Osteoblast (primary cell): ENCODE measurements at regions not wholly inside any gene's neighbourhood (a gene's known extent, or its start where the extent isn't known, plus 50 kb on each side); places are given as distances from the start of the nearest gene placed in this dataset.

Source experiments
- DNase-seq: peaks from one replicate; pipeline ENCODE4 v3.0.0; 2011; ENCODE audit warnings: low spot score, mixed read lengths; ENCODE audit not compliant: insufficient read length; ENCODE audit errors: missing footprints
- H2AFZ ChIP-seq: 2 replicates; pipeline ENCODE4 v1.6.0; 2011; ENCODE audit warnings: mild to moderate bottlenecking, low read length
- H3K27ac ChIP-seq: 2 replicates; pipeline ENCODE4 v1.5.1; 2011; ENCODE audit warnings: mild to moderate bottlenecking, low read depth, low read length, moderate library complexity
- H3K27me3 ChIP-seq: 2 replicates; pipeline ENCODE4 v1.6.0; 2012; ENCODE audit warnings: mild to moderate bottlenecking, control low read depth, inconsistent platforms, low read length, moderate library complexity; ENCODE audit not compliant: insufficient read depth
- H3K36me3 ChIP-seq: 2 replicates; pipeline ENCODE4 v1.5.1; 2011; ENCODE audit warnings: mild to moderate bottlenecking, low read length, control low read depth, moderate library complexity; ENCODE audit not compliant: insufficient read depth
- H3K4me1 ChIP-seq: 2 replicates; pipeline ENCODE4 v1.5.1; 2011; ENCODE audit warnings: mild to moderate bottlenecking, low read length, control low read depth, moderate library complexity; ENCODE audit not compliant: insufficient read depth
- H3K4me2 ChIP-seq: 2 replicates; pipeline ENCODE4 v1.6.0; 2011; ENCODE audit warnings: mild to moderate bottlenecking, low read length; ENCODE audit not compliant: insufficient read depth
- H3K4me3 ChIP-seq: fragments of 200-600 bp; sonication (generic); 3 replicates; pipeline ENCODE4 v1.5.1; 2012; ENCODE audit warnings: mild to moderate bottlenecking, low read length, inconsistent platforms; ENCODE audit not compliant: insufficient read depth
- H3K79me2 ChIP-seq: 2 replicates; pipeline ENCODE4 v1.6.0; 2012; ENCODE audit warnings: mild to moderate bottlenecking, low read length, control low read depth, inconsistent platforms; ENCODE audit not compliant: insufficient read depth
- H3K9me3 ChIP-seq: 2 replicates; pipeline ENCODE4 v1.5.1; 2011; ENCODE audit warnings: low read depth, low read length, control low read depth
- H4K20me1 ChIP-seq: 2 replicates; pipeline ENCODE4 v1.6.0; 2012; ENCODE audit warnings: mild to moderate bottlenecking, low read length, control low read depth; ENCODE audit not compliant: insufficient read depth
- CTCF ChIP-seq: IDR thresholded peaks from 2 replicates; pipeline ENCODE4 v1.5.1; 2011; ENCODE audit warnings: mild to moderate bottlenecking, low read depth, low read length, moderate library complexity; ENCODE audit errors: extremely low read depth

GRCh38 chrX:27086237-27086636, 376.9 kb downstream of the PPP4R3C start:
- Histone ChIP-seq H3K4me3 (no peak overlapping the region), H2AFZ (no peak overlapping the region), H3K27ac (no peak overlapping the region), H3K79me2 (no peaks in the 10 kb centered on the region), H3K4me2 (no peak overlapping the region), H4K20me1 (no peaks in the 10 kb centered on the region), H3K36me3 (no peaks in the 10 kb centered on the region), H3K9me3 (no peaks in the 10 kb centered on the region), H3K4me1 (no peaks in the 10 kb centered on the region), H3K27me3 (no peaks in the 10 kb centered on the region)
- TF ChIP-seq CTCF = no peak
- peak; percentile 8 for DNase-seq

GRCh38 chrX:27085346-27085745, 377.8 kb downstream of the PPP4R3C start:
- no peak overlapping the region for H2AFZ ChIP-seq
- H4K20me1 ChIP-seq = no peaks in the 10 kb centered on the region
- no peaks in the 10 kb centered on the region for H3K36me3 ChIP-seq
- DNase-seq = no peak
- no peaks in the 10 kb centered on the region for H3K27me3 ChIP-seq
- TF ChIP-seq CTCF = no peak
- H3K4me1 ChIP-seq = no peaks in the 10 kb centered on the region
- no peaks in the 10 kb centered on the region for H3K9me3 ChIP-seq
- H3K27ac ChIP-seq = no peak overlapping the region
- no peaks in the 10 kb centered on the region for H3K79me2 ChIP-seq
- H3K4me3 ChIP-seq = no peak overlapping the region
- no peak overlapping the region for H3K4me2 ChIP-seq

DNA sequence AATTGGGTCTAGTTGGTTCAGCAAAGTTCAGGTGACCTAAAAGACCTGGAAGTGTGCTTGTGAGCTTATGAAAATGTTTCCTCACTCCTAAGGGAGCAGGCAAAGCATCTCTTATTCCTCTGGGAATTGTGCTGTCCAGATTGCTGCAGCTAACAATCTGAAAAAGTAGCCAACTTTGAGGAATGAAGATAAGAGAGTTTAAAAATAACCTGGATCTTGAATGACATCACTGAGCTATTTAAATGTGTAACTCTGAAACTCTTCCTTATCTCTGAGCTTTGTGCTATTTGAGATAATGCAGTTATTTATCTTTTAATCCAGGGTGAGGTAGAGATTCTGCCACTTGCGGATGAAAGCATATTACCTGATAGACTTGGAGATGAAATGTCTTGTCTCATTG, 384.8 kb downstream of the PPP4R3C start:
- no peak for TF ChIP-seq CTCF
- no peaks in the 10 kb centered on the region for H3K27me3 ChIP-seq
- no peaks in the 10 kb centered on the region for H3K4me1 ChIP-seq
- no peak for DNase-seq
- H3K79me2 ChIP-seq = no peaks in the 10 kb centered on the region
- H3K27ac ChIP-seq = no peak overlapping the region
- no peaks in the 10 kb centered on the region for H3K36me3 ChIP-seq
- H3K4me3 ChIP-seq = no peak overlapping the region
- H3K9me3 ChIP-seq = no peaks in the 10 kb centered on the region
- H4K20me1 ChIP-seq = no peaks in the 10 kb centered on the region
- no peak overlapping the region for H2AFZ ChIP-seq
- H3K4me2 ChIP-seq = no peak overlapping the region

DNA sequence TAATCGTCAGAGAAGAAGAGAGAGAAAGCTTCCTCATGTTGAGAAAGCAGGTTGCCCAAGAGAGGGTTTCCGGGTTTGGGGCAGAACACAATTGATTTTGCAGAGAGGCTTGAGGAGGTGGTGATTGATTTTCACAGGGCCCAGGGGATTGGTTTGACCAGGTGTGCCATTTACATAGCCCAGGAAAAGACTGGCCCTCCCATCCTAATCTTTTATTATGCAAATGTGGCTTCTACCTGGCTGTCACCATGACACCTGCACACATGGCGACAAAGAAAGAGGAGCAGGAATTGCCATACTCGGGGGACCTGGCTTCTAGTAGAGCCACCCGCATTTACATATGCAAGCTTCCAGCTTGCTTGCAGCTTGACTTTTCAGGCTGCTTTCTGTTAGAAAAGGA, 405.3 kb downstream of the PPP4R3C start:
- Histone ChIP-seq H2AFZ (no peak overlapping the region), H3K4me3 (no peak overlapping the region), H3K36me3 (no peaks in the 10 kb centered on the region), H3K4me2 (no peak overlapping the region), H3K27me3 (no peaks in the 10 kb centered on the region), H3K27ac (no peak overlapping the region), H3K4me1 (no peaks in the 10 kb centered on the region), H4K20me1 (no peaks in the 10 kb centered on the region), H3K9me3 (peaks cover 4% of the 10 kb centered on the region), H3K79me2 (no peaks in the 10 kb centered on the region)
- TF ChIP-seq CTCF = no peak
- no peak for DNase-seq
